Stimulated activated CD4-positive, alpha-beta T cell treated with anti-CD3 and anti-CD28 coated beads, Interleukin-15, amount 100 ng/mL, for 24 hours (primary cell): ENCODE measurements at regions not wholly inside any gene's neighbourhood (a gene's known extent, or its start where the extent isn't known, plus 50 kb on each side); places are given as distances from the start of the nearest gene placed in this dataset.
"Not testable (repeated sequence)": the region's sequence is repeated elsewhere in the genome, so short reads cannot be mapped to it uniquely, and the experiment has no call there.

ENCODE experiments used
- DNase-seq: peaks from one replicate; pipeline ENCODE4 v3.0.0-alpha.2; 2020

DNA sequence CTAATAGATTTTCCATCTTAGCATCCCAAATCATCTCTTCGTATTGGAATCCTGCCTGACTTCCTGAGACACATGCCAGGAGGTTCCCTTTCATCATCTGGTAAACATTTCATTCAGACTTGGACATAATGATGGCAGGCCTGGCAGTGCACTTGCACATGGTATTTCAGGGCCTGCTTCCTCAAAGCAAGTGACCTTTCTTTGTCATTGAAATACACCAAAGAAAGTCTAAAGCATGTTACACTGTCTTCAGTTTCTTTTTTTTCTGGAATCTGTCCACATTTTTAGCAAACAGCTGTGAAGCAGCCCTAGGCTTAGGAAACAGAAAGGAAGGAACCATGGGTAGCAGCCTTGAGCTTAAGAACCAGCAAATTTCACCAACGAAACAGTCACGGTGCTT lies 205.9 kb upstream of the VCX start:
- no peak for DNase-seq

GRCh38 chrX:7635604-7636003 lies 207.4 kb upstream of the VCX start:
- DNase-seq: no peak

DNA sequence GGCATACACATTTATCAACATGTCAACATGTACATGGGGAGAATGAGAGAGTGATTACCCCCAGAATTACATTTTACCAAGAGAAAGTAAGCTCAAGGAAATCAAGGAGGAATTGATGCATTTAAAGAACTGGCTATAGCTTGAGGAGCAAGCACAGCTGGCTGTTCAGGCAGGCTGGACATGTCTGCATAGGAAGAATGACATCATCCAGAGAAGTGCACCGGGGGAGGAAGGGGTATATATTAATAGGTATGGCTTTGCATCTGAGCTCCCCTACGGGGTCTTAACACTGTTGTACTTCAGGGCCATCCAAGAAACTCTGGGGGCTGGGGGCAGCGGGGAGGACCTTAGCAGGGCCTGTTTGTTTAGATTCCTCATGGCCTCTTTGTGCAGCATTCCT lies 222.4 kb upstream of the VCX start:
- no peak for DNase-seq

- no peak for DNase-seq
These were observed 225.0 kb upstream of the VCX start for GRCh38 chrX:7617994-7618393.

DNA sequence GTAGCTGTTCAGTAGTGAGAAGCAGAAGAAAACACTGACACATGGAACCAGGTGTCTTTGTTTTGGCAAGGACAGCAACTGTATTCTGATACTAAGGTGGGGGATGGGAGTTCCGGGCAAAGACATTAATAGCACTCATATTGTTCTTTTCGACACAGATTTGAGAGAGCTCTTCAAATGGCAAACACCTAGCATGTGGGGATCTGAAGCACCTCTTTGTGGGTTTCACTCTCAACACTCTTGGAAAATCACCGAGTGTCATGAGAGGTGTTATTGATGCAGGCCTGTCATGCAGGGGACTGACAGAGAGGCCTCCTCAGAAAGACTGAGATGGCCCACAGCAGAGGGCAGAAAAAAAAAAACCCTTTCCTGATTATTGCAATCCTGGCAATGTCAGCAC lies 228.4 kb upstream of the VCX start:
- no peak for DNase-seq

DNA sequence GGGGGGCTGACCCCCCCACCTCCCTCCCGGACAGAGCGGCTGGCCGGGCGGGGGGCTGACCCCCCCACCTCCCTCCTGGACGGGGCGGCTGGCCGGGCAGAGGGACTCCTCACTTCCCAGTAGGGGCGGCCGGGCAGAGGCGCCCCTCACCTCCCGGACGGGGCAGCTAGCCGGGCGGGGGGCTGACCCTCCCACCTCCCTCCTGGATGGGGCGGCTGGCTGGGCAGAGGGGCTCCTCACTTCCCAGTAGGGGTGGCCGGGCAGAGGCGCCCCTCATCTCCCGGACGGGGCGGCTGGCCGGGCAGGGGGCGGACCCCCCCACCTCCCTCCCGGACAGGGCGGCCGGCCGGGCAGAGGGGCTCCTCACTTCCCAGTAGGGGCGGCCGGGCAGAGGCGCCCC lies 234.3 kb upstream of the VCX start:
- DNase-seq: not testable (repeated sequence)

GRCh38 chrX:7606039-7606652 lies 236.8 kb upstream of the VCX start:
- no peak for DNase-seq

DNA sequence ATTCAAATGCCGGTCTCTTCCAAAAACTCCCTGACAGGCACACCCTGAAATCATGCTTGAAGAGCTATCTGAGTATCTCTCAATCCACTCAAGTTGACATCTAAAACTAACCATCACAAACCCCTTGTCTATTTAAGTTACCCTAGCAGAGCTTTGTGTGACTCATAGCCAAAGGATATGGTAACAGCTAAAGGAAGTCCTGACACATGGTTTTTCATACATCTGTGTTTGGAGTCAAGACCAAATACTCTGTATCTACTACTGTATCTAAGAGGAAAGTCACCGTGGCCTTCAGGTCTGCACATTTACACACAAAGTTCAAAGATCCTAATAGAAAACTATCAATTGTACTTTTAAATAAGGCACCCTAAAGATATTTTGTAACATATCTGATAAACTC lies 239.6 kb upstream of the VCX start:
- no peak for DNase-seq

- DNase-seq: no peak
These were observed 246.1 kb upstream of the VCX start for GRCh38 chrX:7596822-7597221.

DNA sequence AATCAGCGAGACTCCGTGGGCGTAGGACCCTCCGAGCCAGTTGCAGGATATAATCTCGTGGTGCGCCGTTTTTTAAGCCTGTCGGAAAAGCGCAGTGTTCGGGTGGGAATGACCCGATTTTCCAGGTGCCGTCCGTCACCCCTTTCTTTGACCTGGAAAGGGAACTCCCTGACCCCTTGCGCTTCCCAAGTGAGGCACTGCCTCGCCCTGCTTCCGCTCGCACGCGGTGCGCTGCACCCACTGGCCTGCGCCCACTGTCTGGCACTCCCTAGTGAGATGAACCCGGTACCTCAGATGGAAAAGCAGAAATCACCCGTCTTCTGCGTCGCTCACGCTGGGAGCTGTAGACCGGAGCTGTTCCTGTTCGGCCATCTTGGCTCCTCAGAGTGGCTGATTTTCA lies 249.6 kb upstream of the VCX start:
- not testable (repeated sequence) for DNase-seq

GRCh38 chrX:7586126-7586525 lies 256.8 kb upstream of the VCX start:
- no peak for DNase-seq

- DNase-seq: no peak
These were observed 260.8 kb upstream of the VCX start for GRCh38 chrX:7582191-7582590.

DNA sequence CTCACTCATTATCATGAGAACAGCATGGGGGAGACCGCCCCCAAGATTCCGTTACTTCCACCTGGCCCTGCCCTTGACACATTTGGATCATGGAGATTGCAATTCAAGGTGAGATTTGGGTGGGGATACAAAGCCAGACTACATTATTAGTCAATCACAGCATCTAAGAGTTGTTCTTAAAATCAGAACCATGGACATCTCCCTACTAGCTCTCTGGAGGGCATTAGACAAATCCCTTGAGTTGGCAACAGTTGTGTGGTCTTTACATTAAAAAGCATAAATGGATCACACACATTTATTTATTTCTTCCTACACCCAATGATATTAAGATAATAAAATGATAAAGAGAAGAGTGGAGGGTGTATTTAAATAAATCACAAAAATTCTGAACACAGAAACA lies 262.8 kb upstream of the VCX start:
- DNase-seq: no peak

- DNase-seq: no peak
These were observed 268.6 kb upstream of the VCX start for GRCh38 chrX:7574325-7574724.

DNA sequence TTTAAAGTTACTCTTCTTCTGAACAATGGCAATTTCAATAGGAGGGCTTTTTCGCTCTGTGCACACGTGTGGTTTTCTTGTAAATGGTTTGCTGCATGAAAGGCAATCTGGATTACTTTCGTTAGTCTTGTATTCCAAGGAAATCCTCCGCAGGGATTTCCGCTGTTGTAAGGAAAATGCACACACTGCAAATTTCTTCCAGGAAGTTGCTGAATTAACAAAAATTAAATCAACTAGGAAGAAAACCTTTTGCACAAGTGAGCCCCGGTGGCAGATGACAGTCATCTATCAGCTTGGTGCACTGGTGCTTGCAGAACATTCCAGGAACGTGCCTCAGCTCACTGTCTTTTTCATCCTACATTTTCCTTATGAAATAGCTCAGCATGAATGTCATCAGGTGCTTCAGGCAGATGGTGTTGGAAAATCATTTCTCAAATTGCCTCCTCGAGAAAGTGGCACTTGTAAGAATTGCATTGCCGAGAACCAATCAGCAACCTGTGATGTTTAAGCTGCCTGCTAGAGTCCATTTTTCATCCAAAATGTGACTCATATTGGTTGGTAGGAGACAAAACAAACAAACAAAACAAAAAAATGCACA lies 272.4 kb upstream of the VCX start:
- no peak for DNase-seq

DNA sequence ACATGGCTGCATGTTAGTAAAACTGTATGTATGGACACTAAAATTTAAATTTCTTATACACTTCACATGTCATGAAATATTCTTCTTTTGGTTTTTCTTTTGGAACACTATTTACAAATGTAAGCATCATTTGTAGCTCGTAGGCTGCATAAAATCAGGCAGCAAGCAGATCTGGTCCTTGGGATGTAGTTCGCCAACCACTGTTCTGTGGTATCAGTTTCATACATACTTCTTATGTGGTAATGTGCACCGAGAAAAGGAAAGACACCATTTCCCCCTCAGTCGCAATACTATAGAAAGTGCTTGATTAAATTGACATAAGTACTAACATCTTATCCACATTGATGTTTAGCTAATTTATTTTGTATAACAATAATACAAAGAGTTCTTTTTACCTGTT lies 274.4 kb upstream of the VCX start:
- DNase-seq: no peak

GRCh38 chrX:7568130-7568529 lies 274.8 kb upstream of the VCX start:
- no peak for DNase-seq

- DNase-seq: no peak
These were observed 290.2 kb upstream of the VCX start for GRCh38 chrX:7552760-7553159.

DNA sequence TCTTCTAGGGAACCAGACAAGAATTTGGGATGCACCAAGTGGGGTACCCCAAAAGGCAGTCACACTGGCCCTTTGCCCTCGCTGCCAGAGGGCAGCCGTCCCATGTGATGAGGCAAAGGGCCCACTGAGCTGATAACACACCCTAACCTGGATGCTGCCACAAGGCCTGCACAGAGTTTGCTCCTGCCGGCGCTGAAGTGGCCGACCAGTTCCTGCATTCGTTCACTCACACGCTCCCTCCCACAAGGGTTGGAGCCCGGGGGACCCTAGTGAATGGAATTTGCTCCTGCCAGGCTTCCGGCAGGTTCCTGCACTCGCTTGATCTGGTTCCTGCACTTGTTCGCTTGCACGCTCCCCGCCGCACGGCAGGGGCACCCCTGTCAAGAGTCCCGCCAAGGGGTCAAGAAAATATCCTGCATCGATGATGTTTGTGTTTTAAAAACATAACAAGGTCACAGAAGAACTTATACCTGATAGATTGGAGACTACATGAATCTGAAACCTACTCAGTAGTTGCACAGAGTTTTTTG lies 296.4 kb upstream of the VCX start:
- no peak for DNase-seq

DNA sequence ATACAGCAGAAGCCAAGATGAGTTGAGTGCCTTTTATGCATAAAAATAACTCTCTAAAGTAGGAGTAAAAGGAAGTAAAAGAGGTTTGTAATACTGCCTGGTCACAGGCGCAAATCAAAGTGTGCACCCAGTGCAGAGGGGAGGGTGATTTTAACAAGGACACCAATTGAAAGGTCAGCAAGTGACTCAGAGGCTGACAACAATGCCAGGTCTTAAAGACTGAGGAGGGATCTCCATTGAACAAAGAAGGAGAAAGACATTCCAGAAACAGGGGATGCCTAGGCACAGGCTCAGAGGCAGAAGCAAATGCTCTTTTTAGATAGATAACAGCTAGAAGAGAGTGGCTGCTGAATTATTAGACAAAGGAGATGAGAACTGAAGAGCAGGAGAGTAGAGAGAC lies 297.4 kb upstream of the VCX start:
- no peak for DNase-seq

- DNase-seq: no peak
These were observed 300.2 kb upstream of the VCX start for GRCh38 chrX:7542587-7543380.

DNA sequence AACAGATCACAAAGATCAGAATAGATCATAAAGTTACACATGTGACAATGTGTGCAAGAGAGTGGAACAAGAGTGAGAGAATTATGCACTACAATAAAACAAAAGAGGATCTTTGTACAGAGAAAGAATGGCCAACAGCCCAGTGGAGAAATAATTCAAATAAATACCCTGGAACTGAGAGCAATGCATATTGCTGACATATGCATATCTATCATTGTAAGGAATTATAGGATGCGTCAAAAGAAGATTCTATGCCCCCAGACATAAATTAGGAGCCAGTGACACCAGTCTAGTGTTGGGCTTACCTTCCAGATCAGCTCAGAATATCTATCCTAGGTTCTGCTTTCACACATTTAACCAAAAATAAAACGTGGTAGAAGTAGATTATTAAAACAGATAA lies 320.1 kb upstream of the VCX start:
- no peak for DNase-seq

DNA sequence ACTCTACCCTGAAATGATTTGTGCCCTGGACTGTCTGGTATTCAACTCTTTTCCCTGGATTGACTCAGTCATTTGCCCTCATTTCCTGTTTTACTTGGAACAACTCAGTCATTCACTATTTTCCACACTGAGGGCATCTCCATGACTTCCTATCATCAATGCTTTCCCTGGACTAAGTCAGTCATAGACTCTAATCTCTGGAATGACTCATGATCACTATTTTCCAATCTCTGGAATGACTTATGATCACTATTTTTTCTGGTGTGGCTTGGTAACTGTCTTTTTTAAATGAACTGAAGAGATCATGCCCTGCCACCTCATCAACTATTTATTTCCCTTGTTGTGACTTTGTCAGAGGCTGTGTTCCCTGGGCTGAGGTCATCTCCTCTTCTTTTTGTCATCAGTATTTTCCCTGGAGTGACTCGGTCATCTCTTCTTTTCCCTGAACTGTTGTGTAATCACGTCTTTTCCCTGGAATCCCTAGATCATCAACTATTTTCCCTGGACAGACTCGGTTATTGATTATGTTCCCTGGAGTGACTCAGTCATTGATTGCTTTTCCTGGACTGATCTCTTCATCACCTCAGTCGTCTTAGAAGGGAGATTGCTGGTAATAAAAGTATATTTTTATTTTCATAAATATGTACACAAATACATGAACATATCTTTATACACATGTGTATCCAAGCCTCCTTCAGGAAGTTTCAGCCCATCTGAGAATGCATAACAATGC lies 327.1 kb upstream of the VCX start:
- DNase-seq: no peak
